DOHH2 (cell line): ENCODE measurements at regions not wholly inside any gene's neighbourhood (a gene's known extent, or its start where the extent isn't known, plus 50 kb on each side); places are given as distances from the start of the nearest gene placed in this dataset.

Experiments used
- EZH2phosphoT487 ChIP-seq: fragments of 200-600 bp; sonication (generic); IDR thresholded peaks from 2 replicates; pipeline ENCODE4 v1.6.1; 2017; ENCODE audit warnings: borderline replicate concordance, mild to moderate bottlenecking, antibody characterized with exemption, low read length, moderate library complexity, mixed read lengths
- TF ChIP-seq, protein P1 (sequence below): fragments of 200-600 bp; sonication (generic); IDR thresholded peaks from one replicate; pipeline ENCODE4 v1.5.1; 2014; ENCODE audit warnings: antibody characterized with exemption, mild to moderate bottlenecking, low read depth, low read length; ENCODE audit not compliant: poor library complexity, severe bottlenecking

DNA sequence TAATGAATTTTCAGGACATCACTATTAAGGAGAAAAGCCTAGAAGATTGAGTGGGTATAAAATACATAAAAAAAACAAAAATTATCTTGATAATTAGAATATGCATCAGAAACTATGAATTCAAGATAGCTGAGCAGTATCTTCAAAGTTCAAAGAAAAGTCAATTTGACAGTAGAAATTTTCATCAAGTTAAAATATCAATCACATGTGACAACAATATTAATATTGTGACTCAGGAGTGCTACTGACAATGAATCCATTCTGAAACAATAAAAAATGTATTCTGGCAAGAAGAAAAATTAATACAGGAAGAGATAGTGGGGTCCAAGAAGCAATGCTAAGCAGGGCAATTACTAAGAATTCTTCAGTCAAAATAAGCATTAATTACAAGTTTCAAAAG lies 151.9 kb upstream of the GLRA2 start:
- TF ChIP-seq, protein P1, sequence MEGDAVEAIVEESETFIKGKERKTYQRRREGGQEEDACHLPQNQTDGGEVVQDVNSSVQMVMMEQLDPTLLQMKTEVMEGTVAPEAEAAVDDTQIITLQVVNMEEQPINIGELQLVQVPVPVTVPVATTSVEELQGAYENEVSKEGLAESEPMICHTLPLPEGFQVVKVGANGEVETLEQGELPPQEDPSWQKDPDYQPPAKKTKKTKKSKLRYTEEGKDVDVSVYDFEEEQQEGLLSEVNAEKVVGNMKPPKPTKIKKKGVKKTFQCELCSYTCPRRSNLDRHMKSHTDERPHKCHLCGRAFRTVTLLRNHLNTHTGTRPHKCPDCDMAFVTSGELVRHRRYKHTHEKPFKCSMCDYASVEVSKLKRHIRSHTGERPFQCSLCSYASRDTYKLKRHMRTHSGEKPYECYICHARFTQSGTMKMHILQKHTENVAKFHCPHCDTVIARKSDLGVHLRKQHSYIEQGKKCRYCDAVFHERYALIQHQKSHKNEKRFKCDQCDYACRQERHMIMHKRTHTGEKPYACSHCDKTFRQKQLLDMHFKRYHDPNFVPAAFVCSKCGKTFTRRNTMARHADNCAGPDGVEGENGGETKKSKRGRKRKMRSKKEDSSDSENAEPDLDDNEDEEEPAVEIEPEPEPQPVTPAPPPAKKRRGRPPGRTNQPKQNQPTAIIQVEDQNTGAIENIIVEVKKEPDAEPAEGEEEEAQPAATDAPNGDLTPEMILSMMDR = no peak
- no peak for TF ChIP-seq EZH2phosphoT487
